IMR-90 (cell line): ENCODE measurements at regions not wholly inside any gene's neighbourhood (a gene's known extent, or its start where the extent isn't known, plus 50 kb on each side); places are given as distances from the start of the nearest gene placed in this dataset.

ENCODE experiments used
- BHLHE40 ChIP-seq: fragments of 150-350 bp; IDR thresholded peaks from 2 replicates; pipeline ENCODE4 v1.6.1; 2016; ENCODE audit warnings: mild to moderate bottlenecking, low read depth, low read length
- CEBPB ChIP-seq: IDR thresholded peaks from 2 replicates; pipeline ENCODE4 v1.6.1; 2012; ENCODE audit warnings: low read depth, low read length, improper control_type of control experiment
- CHD1 ChIP-seq: IDR thresholded peaks from 2 replicates; pipeline ENCODE4 v1.6.1; 2012; ENCODE audit warnings: low read depth, low read length, improper control_type of control experiment
- CTCF ChIP-seq: conservative IDR thresholded peaks from 2 replicates; pipeline ENCODE4 v1.5.1; 2012; ENCODE audit warnings: mild to moderate bottlenecking, low read depth, low read length, improper control_type of control experiment
- ELK1 ChIP-seq: fragments of 150-350 bp; IDR thresholded peaks from 2 replicates; pipeline ENCODE4 v1.6.1; 2016; ENCODE audit warnings: low read depth, mild to moderate bottlenecking, low read length, moderate library complexity, borderline replicate concordance
- MAFK ChIP-seq: IDR thresholded peaks from 2 replicates; pipeline ENCODE4 v1.6.1; 2012; ENCODE audit warnings: low read depth, low read length, improper control_type of control experiment
- MAZ ChIP-seq: IDR thresholded peaks from 2 replicates; pipeline ENCODE4 v1.6.1; 2012; ENCODE audit warnings: low read depth, mild to moderate bottlenecking, low read length, improper control_type of control experiment, moderate library complexity, borderline replicate concordance
- MXI1 ChIP-seq: IDR thresholded peaks from 2 replicates; pipeline ENCODE4 v1.6.1; 2012; ENCODE audit warnings: low read depth, mild to moderate bottlenecking, low read length, moderate library complexity, borderline replicate concordance
- POLR2A ChIP-seq: IDR thresholded peaks from 2 replicates; pipeline ENCODE4 v1.6.1; 2012; ENCODE audit warnings: mild to moderate bottlenecking, low read depth, low read length
- RAD21 ChIP-seq: IDR thresholded peaks from 2 replicates; pipeline ENCODE4 v1.6.1; 2012; ENCODE audit warnings: low read length, improper control_type of control experiment
- RCOR1 ChIP-seq: IDR thresholded peaks from 2 replicates; pipeline ENCODE4 v1.6.1; 2012; ENCODE audit warnings: mild to moderate bottlenecking, low read length, improper control_type of control experiment; ENCODE audit not compliant: insufficient replicate concordance
- RFX5 ChIP-seq: IDR thresholded peaks from 2 replicates; pipeline ENCODE4 v1.8.0; 2012; ENCODE audit warnings: low read depth, mild to moderate bottlenecking, low read length, moderate library complexity
- SMC3 ChIP-seq: fragments of 150-350 bp; IDR thresholded peaks from 2 replicates; pipeline ENCODE4 v1.6.1; 2016; ENCODE audit warnings: low read depth, mild to moderate bottlenecking, antibody characterized with exemption, low read length, moderate library complexity
- USF2 ChIP-seq: fragments of 150-350 bp; IDR thresholded peaks from 2 replicates; pipeline ENCODE4 v1.6.1; 2017; ENCODE audit warnings: mild to moderate bottlenecking, antibody characterized with exemption, low read length, low read depth

DNA sequence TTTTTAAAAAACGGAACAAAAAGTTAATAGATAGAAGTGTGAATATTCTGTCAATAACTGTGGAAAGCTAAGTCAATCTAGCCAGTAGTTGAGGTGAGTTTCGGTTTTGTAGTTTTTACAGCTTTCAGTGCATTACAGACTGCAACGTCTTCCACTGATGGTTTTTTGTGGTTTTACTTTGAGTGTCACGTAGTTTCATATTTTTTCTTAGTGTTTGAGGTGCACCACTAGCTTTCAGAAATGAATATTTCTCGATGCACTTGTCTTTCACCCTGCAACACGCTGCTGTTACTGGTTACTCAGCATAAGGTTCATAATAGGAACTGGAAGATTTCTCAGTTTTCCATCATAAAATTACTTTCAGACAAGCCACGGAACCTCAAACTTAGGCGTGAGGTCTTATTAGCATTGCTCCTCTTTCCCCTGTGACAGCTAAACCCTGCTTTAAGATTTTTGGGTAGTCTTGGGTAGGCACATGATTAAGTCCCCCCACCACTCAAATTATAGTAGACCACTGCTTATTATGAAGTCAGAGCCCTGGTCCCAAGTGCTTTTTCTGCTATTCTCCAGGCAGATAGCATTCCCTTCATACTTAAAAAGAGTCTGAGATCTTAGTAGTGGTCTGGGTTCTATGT is 1412.7 kb downstream of the KCNT2 start:
- TF ChIP-seq RFX5 (no peak), CTCF (no peak), ELK1 (no peak), RAD21 (no peak), MAZ (no peak), SMC3 (no peak), POLR2A (no peak), CEBPB (no peak), MXI1 (no peak), RCOR1 (no peak), USF2 (no peak), BHLHE40 (no peak), CHD1 (no peak), MAFK (no peak)
